Breast epithelium (tissue), 4 donors: ENCODE measurements at regions not wholly inside any gene's neighbourhood (a gene's known extent, or its start where the extent isn't known, plus 50 kb on each side); places are given as distances from the start of the nearest gene placed in this dataset.

ENCODE experiments used
- DNase-seq, 2 donors: peaks; one replicate each; pipeline ENCODE4 v3.0.0-alpha.2; 2019; ENCODE audit warnings: low spot score in 2 of 2
- H3K27ac ChIP-seq, 2 donors: fragments of 200-600 bp; sonication (generic) in 1 of 2; one replicate each; pipeline ENCODE4 v1.5.1; 2016 to 2019; ENCODE audit warnings: mild to moderate bottlenecking in 1 of 2
- H3K27me3 ChIP-seq, 2 donors: fragments of 200-600 bp; sonication (generic) in 1 of 2; one replicate each; pipeline versions ENCODE4 v1.5.1 to v1.6.0; 2017 to 2019; ENCODE audit warnings: control low read depth in 1 of 2, mild to moderate bottlenecking in 1 of 2
- H3K36me3 ChIP-seq: fragments of 200-600 bp; one replicate; pipeline ENCODE4 v1.5.1; 2019
- H3K4me1 ChIP-seq, 2 donors: fragments of 200-600 bp; sonication (generic); one replicate each; pipeline ENCODE4 v1.5.1; 2016 to 2019; ENCODE audit warnings: control low read depth in 1 of 2
- H3K4me3 ChIP-seq, 3 donors: fragments of 200-600 bp; sonication (generic); 1 replicate in 2 of 3; 2 replicates in 1 of 3; pipeline ENCODE4 v1.5.1; 2016 to 2019; ENCODE audit warnings: mild to moderate bottlenecking in 3 of 3, moderate library complexity in 2 of 3
- H3K9me3 ChIP-seq, 2 donors: fragments of 200-600 bp; sonication (generic) in 1 of 2; one replicate each; pipeline ENCODE4 v1.5.1; 2016 to 2019; ENCODE audit warnings: control low read depth in 1 of 2
- CTCF ChIP-seq, 3 donors: fragments of 450-650 bp; IDR thresholded peaks; one replicate each; pipeline ENCODE4 v1.5.1; 2016 to 2017; ENCODE audit warnings: antibody characterized with exemption in 3 of 3, mild to moderate bottlenecking in 3 of 3, moderate library complexity in 3 of 3
- POLR2A ChIP-seq: fragments of 450-650 bp; IDR thresholded peaks from one replicate; pipeline ENCODE4 v1.6.1; 2016; ENCODE audit warnings: antibody characterized with exemption, mild to moderate bottlenecking, moderate library complexity
- POLR2AphosphoS5 ChIP-seq, 3 donors: sonication (generic); formaldehyde crosslinking; IDR thresholded peaks; one replicate each; pipeline ENCODE4 v1.6.1; 2017; ENCODE audit warnings: antibody characterized with exemption in 3 of 3
- intact Hi-C: fragments of 100-400 bp; cut with DNase I; formaldehyde crosslinking; loops from one replicate; pipeline ENCODE4 v1.15.1; 2023; ENCODE audit warnings: low total_unique reads

DNA sequence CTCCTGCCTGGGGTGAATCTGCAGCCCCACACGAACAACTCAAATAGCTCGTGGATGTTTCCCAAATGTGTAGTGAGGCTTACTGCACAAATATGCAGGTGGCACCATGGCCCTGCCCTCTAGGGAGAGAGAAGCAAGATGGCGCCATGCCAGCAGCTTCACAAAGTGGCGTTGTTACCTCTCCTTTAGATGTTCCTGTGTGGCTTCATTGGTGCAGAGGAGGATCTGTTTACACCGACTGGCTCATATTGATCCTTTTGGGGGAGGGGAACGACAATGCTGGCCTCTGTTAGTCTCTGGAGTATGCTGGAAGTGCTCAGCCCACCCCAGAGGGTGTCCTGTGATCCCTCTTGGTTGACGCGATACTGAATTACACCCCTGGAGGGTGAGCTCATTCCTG, 99.5 kb upstream of the GATA6 start:
- Histone ChIP-seq H3K9me3 (no peaks in the 10 kb centered on the region), H3K27ac (no peak overlapping the region), H3K27me3 (no peaks in the 10 kb centered on the region), H3K4me3 (no peak overlapping the region), H3K4me1 (no peaks in the 10 kb centered on the region), H3K36me3 (no peaks in the 10 kb centered on the region)
- DNase-seq = no peak
- intact Hi-C loops = no loop called here
- TF ChIP-seq CTCF (IDR thresholded peaks at IDR 0.05) (no peak), POLR2AphosphoS5 (IDR thresholded peaks at IDR 0.05) (no peak), POLR2A (no peak)

DNA sequence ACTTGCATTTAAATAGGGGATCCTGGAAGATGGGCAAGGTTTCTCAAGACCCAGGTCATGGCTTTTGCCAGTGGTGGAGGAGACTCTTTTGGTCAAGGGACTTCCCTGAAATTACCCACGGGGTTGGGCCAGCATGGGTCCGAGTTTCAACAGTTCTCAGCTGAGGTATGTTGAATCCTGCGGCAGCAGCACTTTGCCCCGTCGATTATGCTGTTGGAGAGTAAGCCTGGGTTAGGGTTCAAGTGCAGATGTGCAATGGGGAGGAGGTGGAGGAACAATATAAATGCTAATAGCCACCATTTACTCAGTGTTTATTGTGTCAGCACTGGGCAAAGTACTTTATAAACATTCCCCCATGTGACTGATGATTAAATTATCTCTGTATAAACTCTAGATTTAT, 96.0 kb upstream of the GATA6 start:
- no peaks in the 10 kb centered on the region for H3K27me3 ChIP-seq
- H3K4me3 ChIP-seq = no peak overlapping the region
- intact Hi-C loops = no loop called here
- H3K36me3 ChIP-seq = no peaks in the 10 kb centered on the region
- H3K9me3 ChIP-seq = no peaks in the 10 kb centered on the region
- TF ChIP-seq CTCF (IDR thresholded peaks at IDR 0.05) = no peak
- TF ChIP-seq POLR2AphosphoS5 (IDR thresholded peaks at IDR 0.05) = no peak
- TF ChIP-seq POLR2A = no peak
- no peak overlapping the region for H3K27ac ChIP-seq
- H3K4me1 ChIP-seq = no peaks in the 10 kb centered on the region
- no peak for DNase-seq

- Histone ChIP-seq H3K9me3 (no peaks in the 10 kb centered on the region), H3K27me3 (no peaks in the 10 kb centered on the region), H3K27ac (no peak overlapping the region), H3K4me1 (no peaks in the 10 kb centered on the region), H3K4me3 (no peak overlapping the region), H3K36me3 (no peaks in the 10 kb centered on the region)
- DNase-seq = no peak
- TF ChIP-seq POLR2A (no peak), POLR2AphosphoS5 (IDR thresholded peaks at IDR 0.05) (no peak), CTCF (IDR thresholded peaks at IDR 0.05) (no peak)
- intact Hi-C loops = no loop called here
Observed at GRCh38 chr18:22074282-22075070, 94.9 kb upstream of the GATA6 start.

DNA sequence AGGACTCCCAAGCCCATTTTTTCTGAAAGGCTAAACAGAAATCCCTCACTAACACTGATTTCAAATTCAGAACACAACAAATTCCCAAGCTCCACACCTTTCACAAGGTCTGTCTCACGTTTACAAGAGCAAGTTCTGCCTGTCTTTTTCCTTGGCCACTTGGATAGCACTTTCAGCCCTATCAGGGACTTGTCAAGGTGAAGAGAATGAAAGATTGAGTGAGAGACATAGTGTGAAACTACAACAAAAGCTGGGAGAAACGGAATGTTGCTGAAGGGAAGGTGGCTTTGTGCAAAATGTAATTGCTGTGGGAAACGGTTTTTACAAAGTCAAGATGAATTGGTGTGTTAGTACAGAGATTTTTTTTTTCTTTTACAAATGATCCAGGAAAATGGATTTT, 89.4 kb upstream of the GATA6 start:
- DNase-seq = no peak
- H3K36me3 ChIP-seq = no peaks in the 10 kb centered on the region
- H3K9me3 ChIP-seq = no peaks in the 10 kb centered on the region
- H3K27me3 ChIP-seq = no peaks in the 10 kb centered on the region
- H3K4me3 ChIP-seq = no peak overlapping the region
- intact Hi-C loops = no loop called here
- TF ChIP-seq POLR2A = no peak
- no peak for TF ChIP-seq POLR2AphosphoS5 (IDR thresholded peaks at IDR 0.05)
- TF ChIP-seq CTCF (IDR thresholded peaks at IDR 0.05) = no peak
- no peaks in the 10 kb centered on the region for H3K4me1 ChIP-seq
- H3K27ac ChIP-seq = no peak overlapping the region

- no peaks in the 10 kb centered on the region for H3K27me3 ChIP-seq
- H3K4me3 ChIP-seq = no peak overlapping the region
- H3K9me3 ChIP-seq = no peaks in the 10 kb centered on the region
- H3K27ac ChIP-seq = no peak overlapping the region
- intact Hi-C loops = no loop called here
- H3K4me1 ChIP-seq = no peaks in the 10 kb centered on the region
- no peak for DNase-seq
- no peak for TF ChIP-seq CTCF (IDR thresholded peaks at IDR 0.05)
- TF ChIP-seq POLR2AphosphoS5 (IDR thresholded peaks at IDR 0.05) = no peak
- TF ChIP-seq POLR2A = no peak
- H3K36me3 ChIP-seq = no peaks in the 10 kb centered on the region
Observed at GRCh38 chr18:22082408-22082807, 87.0 kb upstream of the GATA6 start.
